Right ventricle myocardium inferior (tissue), 1 donor: ENCODE measurements at regions not wholly inside any gene's neighbourhood (a gene's known extent, or its start where the extent isn't known, plus 50 kb on each side); places are given as distances from the start of the nearest gene placed in this dataset.
A peak's percentile ranks its signal among the peaks of the same experiment; 100 is the strongest.
"Not testable (repeated sequence)": the region's sequence is repeated elsewhere in the genome, so short reads cannot be mapped to it uniquely, and the experiment has no call there.

ENCODE experiments used
- ATAC-seq: fragments of 200-7000 bp; cut with Tn5 transposase; one replicate; pipeline ENCODE4 v1.9.1; 2020; ENCODE audit warnings: mild to moderate bottlenecking, moderate library complexity
- DNase-seq: peaks from one replicate; pipeline ENCODE4 v3.0.0; 2021; ENCODE audit errors: missing footprints
- intact Hi-C: fragments of 100-400 bp; cut with DNase I; formaldehyde crosslinking; loops from one replicate; pipeline ENCODE4 v1.11.0; 2022
- donor health status: DM: no; HTN: yes; CAD: no; lungs with severe emphysema.

DNA sequence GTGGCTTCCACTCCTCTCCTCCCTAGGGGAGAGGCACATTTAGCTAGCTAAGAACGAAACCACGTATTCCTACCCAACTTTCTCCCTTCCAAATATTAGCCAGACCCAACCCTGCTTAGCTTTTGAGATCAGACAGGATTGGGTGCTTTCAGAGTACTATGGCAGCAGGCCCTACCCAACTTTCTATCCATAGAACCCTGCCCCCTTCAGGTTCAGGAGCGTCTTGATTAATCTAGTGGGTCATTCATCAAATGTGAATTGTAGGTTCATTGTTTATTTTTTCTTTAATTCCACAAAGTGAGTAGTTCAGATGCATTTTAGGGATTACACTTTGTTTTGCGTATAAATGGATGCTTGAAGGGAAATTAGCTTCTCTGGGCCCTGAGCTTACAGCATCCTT is 188.3 kb downstream of the MIB1 start:
- DNase-seq, result no peak
- intact Hi-C loops, result no loop called here
- ATAC-seq, result no peak

DNA sequence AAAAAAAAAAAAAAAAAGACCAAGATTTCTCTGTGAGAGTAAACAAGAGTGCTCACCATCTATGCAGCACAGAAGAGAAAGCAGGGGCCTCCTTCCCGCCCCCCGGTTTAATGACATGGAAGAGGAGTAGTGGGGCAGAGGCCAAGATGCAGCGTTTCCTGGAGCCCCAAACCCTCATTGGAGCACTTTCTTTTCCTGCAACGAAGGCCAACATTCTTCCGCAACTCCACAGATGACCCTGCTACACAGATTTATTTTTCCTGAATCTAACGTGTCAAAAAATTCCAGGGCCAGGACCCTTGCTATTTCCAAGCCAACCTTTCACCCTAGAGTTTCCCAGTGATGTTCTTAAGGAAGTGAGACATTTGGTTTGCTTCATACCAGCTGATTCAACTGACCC is 189.6 kb downstream of the MIB1 start:
- no peak for DNase-seq
- intact Hi-C loops, result no loop called here
- ATAC-seq, result no peak

DNA sequence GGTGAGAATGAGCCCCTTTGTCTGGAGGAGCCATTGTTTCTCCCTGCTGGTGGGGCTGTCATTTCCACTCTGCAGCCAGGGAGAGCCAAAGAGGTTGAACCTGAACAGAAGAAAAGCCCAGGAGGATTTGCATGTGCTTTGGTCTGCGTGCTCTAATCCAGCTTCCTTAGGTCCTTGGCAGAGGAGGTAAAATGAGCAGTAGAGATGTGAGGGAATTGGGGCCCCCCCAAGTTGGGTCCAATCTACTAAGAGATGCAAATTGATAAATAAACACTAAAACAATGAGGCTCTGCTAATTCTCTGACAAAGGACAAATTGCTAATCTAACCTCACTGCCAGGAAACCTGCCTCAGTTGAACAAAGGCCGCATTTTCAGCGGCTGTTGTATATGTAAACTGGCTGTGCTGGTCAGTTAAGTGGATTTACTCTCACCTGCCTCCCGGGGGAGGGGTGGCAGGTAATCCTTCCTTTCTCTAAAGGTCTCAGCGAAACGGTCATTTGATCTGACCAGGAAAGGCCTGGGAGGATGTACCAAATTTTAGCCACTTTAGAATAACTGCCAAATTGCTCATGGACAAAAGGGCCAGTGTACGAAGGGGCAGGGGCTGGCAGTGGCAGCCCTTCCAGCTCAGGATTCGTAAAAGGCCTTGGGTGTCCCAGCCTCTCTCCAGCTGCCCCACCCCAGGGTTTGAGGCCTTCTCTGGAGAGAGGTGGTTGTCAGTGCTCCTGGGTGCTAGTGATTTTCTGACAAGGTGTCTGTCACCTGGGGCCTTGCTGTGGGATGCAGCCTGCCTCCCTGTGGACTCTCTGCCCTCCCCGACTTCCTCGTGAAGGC is 193.6 kb downstream of the MIB1 start:
- ATAC-seq, result no peak
- intact Hi-C loops, result no loop called here

DNA sequence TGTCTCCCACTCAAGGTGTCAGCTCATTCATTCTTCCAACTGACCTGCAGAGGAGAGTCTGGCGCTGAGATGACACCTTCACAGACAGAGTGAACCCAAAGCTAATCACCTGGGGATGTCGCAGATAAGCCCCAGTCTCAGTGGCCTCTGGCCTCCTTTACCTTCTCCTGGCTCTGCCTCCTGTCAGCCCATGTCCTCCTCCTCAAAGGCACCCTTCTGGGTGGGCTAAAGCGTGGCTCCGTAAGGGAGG is 194.1 kb downstream of the MIB1 start:
- intact Hi-C loops, result no loop called here
- no peak for DNase-seq

More for the DNA sequence above, 193.6 kb downstream of the MIB1 start:
- DNase-seq, result no peak

DNA sequence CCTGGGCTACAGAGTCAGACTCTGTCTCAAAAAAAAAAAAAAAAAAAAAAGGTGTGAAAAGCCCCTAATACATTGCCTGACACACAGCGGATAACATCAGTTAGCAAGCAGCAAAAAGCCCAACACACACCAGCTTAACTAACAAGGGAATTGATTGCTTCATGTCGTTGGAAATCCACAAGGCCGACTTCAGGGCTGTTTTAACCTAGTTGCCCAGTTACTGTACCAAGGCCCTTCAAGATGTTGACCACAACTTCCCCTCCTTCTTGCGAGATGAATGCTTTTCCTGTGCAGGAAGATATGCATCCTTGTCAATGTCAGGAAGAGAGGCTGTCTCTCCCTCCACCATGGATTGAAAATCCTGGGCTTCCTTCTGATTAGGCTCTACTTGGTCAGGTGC is 202.9 kb downstream of the MIB1 start:
- no peak for ATAC-seq
- intact Hi-C loops, result no loop called here
- no peak for DNase-seq

More for the DNA sequence above, 194.1 kb downstream of the MIB1 start:
- no peak for ATAC-seq

DNA sequence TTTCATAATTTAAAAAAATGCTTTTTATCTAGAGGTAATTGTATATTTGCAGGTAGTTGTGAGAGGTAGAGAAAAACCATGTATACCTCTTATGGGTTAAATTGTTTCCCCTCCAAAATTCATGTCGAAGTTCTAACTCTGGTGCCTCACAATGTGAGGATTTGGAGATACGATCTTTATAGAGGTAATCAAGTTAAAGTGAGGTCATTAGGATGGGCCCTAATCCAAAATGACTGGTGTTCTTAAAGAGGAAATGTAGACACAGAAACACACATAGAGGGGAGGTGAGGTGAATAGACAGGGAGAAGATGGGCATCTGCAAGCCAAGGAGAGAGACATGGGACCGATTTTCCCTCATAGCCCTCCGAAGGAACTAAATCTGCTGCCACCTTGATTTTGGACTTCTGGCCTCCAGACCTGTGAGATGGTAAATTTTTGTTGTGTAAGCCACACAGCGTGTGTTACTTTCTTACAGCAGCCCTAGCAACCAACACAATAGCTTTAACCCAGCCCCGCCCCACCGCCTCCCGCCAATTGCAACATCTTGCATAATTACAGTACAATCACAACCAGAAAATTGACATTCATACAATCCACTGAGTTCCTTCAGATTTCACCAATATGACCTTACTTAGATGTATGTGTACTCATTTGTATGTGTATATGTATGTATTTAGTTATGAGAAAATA is 208.9 kb downstream of the MIB1 start:
- intact Hi-C loops, result loop anchor here (10.0 kb wide), 1 partner anchor 755 kb away; no protein-coding TSS in a partner anchor
- no peak for DNase-seq
- no peak for ATAC-seq

DNA sequence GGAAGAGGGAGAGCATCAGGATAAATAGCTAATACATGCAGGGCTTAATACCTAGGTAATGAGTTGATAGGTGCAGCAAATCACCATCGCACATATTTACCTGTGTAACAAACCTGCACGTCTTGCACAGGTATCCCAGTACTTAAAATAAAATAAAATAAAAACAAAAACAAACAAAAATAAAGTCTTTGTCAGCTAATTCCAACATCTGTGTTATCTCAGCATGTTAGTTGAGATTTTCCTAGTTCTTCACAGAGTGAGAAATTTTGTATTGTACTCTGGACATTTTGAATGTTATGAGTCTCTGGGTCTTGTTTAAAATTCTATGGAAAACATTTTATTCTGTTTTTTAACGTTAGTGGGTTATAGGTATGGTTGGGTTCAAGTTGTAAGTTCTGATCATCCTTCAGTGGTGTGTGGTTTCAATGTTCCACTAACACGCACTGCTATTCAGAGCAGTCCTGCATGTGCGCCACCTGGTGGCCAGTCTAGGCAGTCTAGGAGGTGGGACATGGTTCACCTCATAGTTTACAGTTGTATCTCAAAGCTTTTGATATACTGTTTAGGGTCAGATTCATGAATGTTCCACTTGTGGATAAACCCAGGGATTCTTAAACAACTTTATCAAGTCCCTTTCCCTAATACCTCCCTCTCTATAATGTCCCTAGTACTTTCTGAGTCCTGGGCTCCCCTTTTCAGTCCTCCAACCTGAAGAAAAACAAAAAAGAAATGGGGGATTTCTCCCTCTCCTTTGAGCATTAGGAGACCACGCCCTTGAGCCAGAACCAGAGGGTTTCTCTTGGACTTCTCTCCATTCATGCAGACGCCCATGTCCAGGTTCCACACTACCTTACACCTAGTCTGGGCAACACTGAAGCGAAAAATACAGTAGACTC is 213.4 kb upstream of the GATA6 start:
- ATAC-seq (peak; percentile 88), DNase-seq (peak; percentile 90)
- intact Hi-C loops, result loop anchor here (10.0 kb wide), 1 partner anchor 761 kb away; no protein-coding TSS in a partner anchor

DNA sequence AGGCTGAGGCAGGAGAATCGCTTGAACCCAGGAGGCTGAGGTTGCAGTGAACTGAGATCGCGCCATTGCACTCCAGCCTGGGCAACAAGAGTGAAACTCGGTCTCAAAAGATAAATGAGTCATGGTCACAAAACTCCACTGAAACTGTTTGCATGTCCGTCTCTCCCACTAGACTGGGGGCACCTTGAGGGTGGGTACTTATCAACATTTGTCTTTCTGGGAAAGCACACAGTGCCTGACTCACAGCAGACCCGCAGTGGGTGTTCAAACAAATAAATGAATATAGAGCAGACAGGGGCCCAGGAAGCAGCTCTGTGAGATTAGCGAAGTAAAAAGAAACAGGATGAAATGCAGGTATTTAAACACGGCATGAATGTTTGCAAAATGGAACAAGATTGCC is 211.1 kb upstream of the GATA6 start:
- intact Hi-C loops, result loop anchor here (10.0 kb wide), 1 partner anchor 763 kb away; no protein-coding TSS in a partner anchor

DNA sequence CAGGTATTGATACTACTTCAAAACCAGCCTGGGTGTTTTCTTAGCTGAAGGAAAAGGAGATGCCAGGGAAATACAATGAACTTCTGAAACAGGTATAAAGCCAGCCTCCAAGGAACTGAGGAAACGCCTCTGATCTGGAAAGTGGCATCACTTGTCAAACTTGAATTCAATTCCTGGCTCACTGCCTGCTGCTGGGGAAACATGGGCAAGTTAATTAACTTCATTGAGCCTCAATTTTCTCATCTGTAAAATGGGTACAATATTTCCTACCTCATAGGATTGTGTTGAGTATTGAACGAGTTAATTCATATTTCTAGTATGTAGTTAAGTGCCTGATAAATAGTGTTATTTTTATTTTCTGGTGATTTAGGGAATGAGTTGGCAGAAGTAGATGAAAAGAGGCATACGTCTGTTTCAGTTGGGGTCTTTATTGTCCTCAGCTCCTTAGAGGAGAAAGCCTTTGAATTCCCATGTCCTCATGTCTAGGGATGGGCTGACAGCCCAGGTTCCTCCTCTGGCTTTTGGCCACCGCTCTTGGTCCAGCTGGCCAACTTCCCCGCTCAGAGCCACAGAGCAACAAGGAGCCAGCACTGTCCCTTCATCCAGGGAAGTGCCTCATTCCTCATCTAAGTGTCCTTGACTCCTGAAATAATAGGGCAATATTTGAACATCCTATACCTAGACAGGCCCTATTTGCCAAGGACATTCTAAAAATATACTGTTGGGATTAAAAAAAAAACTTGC is 210.5 kb upstream of the GATA6 start:
- DNase-seq, result no peak
- intact Hi-C loops, result loop anchor here (10.0 kb wide), 1 partner anchor 764 kb away; no protein-coding TSS in a partner anchor

More for the DNA sequence above, 211.1 kb upstream of the GATA6 start:
- DNase-seq, result no peak
- ATAC-seq, result no peak

DNA sequence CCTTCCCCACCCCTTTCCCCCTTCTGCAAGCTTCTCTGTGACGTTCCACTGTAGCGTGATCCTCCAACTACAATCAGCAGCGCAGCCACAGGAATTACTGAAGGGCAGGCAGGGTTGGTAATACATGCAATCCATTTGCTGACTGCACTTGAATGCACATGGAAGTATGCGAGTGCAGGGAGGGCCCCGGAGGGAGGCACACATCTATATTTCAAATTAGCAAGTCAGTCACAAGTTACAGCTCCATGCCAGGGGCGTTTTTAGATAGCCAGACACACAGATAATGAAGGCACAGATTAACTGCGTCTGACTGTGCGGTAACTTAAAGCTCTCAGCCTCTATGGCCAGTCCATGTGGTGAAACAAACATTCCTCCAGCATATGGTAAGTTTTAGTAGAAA is 209.2 kb upstream of the GATA6 start:
- ATAC-seq, result no peak
- intact Hi-C loops, result no loop called here
- no peak for DNase-seq

More for the DNA sequence above, 210.5 kb upstream of the GATA6 start:
- peak; percentile 57 for ATAC-seq

DNA sequence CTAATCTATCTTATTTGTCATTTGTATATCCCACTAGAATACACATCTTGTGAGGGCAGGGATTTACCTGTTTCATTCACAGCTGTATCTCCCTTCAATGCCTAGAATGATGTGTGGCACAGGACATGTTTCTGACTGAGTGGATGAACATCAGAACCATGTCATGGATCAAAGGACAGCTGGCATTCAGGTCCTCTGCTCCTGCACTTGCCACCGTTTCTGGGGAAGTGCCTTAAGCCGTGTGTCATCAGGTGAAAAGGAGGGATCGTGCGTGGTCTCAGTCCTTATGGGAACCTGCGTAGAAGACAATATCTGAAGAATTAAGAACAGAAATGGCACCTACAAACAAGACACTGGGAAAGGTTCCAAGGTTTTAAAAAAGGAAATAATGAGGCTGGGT is 206.1 kb upstream of the GATA6 start:
- no peak for ATAC-seq
- DNase-seq, result no peak
- intact Hi-C loops, result no loop called here

DNA sequence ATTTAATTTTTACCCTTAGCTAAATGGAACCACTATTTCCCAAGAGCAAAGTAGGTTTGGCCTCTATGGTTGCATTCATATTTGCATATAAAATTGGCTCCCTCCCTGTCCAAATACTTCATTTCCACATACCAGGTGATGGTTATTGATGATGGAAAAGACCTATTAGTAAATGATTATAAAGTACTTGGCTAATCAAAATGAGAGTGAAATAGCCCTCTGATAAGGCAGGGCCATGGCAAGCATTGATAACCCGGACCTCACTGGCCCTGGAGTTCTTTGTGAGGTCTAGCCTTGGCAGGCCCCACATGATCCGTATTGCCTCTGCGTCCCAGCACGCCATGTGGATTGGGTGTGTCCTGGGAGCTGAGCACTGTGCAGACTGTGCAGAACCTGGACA is 201.1 kb upstream of the GATA6 start:
- ATAC-seq, result no peak
- DNase-seq, result no peak
- intact Hi-C loops, result no loop called here

DNA sequence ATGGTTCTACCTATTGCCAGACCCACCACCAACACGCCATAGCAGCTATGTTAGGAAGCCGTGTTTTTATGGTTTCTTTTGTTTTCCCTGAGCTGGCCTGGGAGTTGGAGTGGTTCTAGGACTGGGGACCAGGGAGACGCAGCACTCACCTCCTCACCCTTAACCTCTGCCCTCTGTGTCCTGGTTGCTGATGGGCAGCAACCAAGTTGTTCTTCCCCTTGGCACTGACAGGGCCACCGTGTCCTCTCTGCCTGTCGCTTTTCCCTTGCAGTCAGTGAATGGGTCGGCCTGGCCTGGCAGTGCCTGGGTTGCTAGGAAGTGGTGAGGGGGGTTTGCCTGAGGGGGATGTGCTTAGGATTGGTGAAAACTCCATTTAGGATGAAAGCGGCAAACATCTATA is 197.1 kb upstream of the GATA6 start:
- DNase-seq, result no peak
- intact Hi-C loops, result no loop called here
- ATAC-seq, result no peak

DNA sequence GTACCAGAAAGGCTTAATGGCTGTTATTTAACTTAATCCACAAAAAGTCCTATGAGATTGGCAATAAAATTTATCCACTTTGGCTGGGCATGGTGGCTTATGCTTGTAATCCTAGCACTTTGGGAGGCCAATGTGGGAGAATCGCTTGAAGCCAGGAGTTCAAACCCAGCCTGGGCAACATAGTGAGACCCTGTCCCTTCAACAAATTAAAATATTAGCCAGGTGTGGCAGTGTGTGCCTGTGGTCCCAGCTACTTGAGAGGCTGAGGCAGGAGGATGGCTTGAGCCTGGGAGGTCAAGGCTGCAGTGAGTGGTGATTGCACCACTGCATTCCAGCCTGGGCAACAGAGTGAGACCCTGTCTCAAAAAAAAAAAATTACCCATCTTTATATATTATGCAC is 193.4 kb upstream of the GATA6 start:
- ATAC-seq, DNase-seq, intact Hi-C loops: not testable (repeated sequence)

DNA sequence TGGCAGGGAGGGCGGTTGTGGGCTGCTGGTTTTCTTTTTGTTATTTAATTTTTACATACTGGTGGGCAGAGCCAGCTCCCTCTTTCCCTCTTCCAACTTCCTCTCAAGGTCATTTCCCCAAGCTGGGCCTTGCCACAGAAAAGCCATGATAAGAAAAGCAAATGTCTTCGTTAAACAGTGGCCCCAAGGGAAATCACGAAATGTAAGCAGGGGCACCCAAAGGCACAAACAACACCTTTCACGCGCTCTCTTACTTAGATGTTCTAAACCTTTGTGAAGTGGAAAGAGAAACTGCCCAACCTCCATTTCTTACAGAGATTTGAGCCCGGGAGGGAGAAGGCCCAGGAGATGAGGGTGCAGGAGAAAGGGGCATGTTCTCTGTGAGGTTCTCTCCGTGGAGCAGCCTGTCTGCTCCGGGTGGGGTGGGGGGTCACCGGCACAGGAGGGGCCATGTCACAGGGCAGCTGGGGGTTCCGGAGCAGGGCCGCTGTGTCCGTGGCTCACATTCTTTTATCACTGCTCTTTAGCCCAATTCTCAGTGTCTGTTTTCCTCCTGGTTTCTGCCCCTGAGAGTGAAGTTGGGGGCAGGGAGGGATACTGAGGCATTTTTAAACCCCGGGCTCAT is 190.7 kb upstream of the GATA6 start:
- ATAC-seq, result no peak
- no peak for DNase-seq
- intact Hi-C loops, result no loop called here

DNA sequence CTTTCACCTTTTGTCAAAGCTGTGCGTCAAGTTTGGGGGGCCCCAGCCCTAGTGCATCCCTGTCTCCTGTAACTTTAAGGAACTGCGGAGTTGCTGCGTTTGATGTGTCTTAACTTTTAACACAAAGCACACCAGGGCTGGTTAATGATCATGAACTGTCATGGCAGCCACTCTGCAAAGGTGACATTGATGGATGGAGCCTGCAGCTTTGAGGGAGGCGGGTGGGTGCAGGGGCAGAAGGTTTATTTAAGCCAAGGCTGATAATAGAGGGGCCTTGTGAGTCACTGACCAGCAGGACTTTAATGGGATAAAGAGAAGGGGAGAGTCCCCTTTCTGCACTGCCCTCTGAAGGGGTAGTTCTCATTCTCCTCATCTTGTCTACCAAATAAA is 190.2 kb upstream of the GATA6 start:
- ATAC-seq (no peak), DNase-seq (no peak)
- intact Hi-C loops, result no loop called here

DNA sequence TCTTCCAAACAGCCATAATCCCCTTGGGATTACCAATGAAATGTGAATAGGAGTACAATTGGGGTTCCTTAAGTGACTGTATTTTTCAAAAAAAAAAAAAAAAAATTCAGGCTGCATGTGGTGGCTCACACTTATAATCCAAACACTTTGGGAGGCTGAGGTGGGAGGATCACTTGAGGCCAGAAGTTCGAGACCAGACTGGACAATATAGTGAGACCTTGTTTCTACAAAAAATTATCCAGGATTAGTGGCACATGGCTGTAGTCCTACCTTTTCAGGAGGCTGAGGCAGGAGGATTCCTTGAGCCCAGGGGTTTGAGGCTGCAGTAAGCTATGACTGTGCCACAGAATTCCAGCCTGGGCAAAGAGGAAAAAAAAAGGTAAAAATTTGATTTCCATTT is 189.6 kb upstream of the GATA6 start:
- intact Hi-C loops, result no loop called here
- DNase-seq, result no peak
- no peak for ATAC-seq

DNA sequence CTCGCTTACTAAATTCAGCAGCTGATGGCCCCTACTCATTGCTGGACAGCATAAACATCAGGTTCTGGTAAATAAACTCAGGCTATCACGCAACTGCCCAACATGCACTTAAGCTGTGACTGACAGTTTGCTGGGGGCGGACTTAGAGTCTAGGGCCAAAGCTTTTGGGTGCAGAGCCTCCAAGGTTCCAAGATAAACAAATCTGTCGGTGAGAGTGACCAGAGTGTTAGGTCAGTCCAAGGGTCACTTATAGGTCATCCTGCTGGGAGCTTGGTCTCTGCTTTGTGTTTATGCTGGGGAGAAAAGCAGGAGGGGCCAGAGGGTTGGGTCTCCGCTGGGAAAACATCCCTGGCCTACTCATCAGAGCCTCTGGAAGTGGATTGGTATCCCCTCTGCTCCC is 188.6 kb upstream of the GATA6 start:
- intact Hi-C loops, result no loop called here
- DNase-seq (no peak), ATAC-seq (no peak)
